ENCODE measurements at regions not wholly inside any gene's neighbourhood (a gene's known extent, or its start where the extent isn't known, plus 50 kb on each side); places are given as distances from the start of the nearest gene placed in this dataset.

DNA sequence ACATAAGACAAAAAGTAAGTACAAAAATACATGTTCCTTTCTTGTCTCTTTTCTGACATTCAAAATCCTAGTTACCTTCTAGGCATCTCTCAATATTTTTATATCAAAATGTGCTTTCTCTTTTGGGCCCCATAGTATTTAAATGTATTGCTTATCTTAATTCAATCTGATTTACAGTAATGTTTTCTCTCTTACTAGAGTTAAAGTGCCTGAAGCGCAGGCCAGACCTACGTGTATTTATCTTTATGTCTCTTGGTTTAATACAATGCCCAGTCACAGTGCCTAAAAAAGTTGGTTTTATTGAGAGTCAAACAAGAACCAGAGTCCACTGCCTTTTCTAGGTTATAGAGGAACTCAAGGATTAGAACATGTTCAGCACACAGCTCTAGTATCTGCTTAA is 64.3 kb downstream of the FANCF start:
- ATAC-seq (no peak), DNase-seq (ENCODE audit: low read depth, low spot score) (no peak)
- POLR2A ChIA-PET = no interaction called here
- in situ Hi-C loops (cut with HindIII; ENCODE audit: low pct_unique_long_range_greater_than_20kb, low sequenced_read_pairs) = no loop called here
- Histone ChIP-seq H3K27ac (ENCODE audit: low read length) (no peak overlapping the region), H3K27me3 (ENCODE audit: control insufficient read depth, insufficient read depth, low read length) (no peaks in the 10 kb centered on the region), H3K4me3 (ENCODE audit: low read depth in 2 of 2, low read length in 2 of 2) (no peak overlapping the region), H3K9me3 (ENCODE audit: control insufficient read depth, insufficient read depth, low read depth, low read length) (no peaks in the 10 kb centered on the region), H3K4me1 (ENCODE audit: control insufficient read depth, insufficient read depth, low read length) (no peaks in the 10 kb centered on the region), H3K36me3 (ENCODE audit: control insufficient read depth, insufficient read depth, low read length) (no peaks in the 10 kb centered on the region)
- no TSS peak for BruUV-seq (replicated peaks)
- TF ChIP-seq SIN3A (IDR thresholded peaks at IDR 0.05; ENCODE audit: borderline replicate concordance, insufficient read depth, low read depth, low read length) = no peak
- no peak for TF ChIP-seq TCF7L2 (IDR thresholded peaks at IDR 0.05; ENCODE audit: low read depth, low read length)
- TF ChIP-seq, protein P1, sequence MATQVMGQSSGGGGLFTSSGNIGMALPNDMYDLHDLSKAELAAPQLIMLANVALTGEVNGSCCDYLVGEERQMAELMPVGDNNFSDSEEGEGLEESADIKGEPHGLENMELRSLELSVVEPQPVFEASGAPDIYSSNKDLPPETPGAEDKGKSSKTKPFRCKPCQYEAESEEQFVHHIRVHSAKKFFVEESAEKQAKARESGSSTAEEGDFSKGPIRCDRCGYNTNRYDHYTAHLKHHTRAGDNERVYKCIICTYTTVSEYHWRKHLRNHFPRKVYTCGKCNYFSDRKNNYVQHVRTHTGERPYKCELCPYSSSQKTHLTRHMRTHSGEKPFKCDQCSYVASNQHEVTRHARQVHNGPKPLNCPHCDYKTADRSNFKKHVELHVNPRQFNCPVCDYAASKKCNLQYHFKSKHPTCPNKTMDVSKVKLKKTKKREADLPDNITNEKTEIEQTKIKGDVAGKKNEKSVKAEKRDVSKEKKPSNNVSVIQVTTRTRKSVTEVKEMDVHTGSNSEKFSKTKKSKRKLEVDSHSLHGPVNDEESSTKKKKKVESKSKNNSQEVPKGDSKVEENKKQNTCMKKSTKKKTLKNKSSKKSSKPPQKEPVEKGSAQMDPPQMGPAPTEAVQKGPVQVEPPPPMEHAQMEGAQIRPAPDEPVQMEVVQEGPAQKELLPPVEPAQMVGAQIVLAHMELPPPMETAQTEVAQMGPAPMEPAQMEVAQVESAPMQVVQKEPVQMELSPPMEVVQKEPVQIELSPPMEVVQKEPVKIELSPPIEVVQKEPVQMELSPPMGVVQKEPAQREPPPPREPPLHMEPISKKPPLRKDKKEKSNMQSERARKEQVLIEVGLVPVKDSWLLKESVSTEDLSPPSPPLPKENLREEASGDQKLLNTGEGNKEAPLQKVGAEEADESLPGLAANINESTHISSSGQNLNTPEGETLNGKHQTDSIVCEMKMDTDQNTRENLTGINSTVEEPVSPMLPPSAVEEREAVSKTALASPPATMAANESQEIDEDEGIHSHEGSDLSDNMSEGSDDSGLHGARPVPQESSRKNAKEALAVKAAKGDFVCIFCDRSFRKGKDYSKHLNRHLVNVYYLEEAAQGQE (IDR thresholded peaks at IDR 0.05; ENCODE audit: insufficient read depth in 1 of 2, low read depth in 2 of 2, low read length in 1 of 2) = no peak
- TF ChIP-seq POLR2AphosphoS5 (IDR thresholded peaks at IDR 0.05; ENCODE audit: low read depth, low read length) = no peak
- TF ChIP-seq, protein P2, sequence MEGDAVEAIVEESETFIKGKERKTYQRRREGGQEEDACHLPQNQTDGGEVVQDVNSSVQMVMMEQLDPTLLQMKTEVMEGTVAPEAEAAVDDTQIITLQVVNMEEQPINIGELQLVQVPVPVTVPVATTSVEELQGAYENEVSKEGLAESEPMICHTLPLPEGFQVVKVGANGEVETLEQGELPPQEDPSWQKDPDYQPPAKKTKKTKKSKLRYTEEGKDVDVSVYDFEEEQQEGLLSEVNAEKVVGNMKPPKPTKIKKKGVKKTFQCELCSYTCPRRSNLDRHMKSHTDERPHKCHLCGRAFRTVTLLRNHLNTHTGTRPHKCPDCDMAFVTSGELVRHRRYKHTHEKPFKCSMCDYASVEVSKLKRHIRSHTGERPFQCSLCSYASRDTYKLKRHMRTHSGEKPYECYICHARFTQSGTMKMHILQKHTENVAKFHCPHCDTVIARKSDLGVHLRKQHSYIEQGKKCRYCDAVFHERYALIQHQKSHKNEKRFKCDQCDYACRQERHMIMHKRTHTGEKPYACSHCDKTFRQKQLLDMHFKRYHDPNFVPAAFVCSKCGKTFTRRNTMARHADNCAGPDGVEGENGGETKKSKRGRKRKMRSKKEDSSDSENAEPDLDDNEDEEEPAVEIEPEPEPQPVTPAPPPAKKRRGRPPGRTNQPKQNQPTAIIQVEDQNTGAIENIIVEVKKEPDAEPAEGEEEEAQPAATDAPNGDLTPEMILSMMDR (IDR thresholded peaks at IDR 0.05) = no peak
- CTCF ChIA-PET = no interaction called here
- intact Hi-C loops (cut with micrococcal nuclease; ENCODE audit: unreplicated experiment) = no loop called here

DNA sequence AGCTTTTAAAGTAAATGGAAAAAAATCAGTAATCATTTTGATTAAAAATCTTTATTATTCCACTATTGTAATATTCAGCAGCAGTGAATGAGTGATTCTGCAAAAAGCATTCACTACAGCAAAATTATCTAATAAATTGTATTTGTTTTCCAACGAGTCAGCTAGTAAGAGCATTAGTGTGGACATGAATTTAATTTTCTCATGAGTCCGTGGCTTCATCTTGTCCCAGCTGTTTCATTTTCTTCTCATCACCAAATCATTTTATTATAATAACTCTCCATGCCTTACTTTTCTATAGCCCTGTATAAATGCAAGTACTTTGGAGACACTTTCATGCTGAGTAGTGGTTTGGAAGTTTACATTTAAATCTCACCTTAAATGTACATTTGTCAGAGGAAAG is 66.2 kb downstream of the FANCF start:
- BruUV-seq (replicated peaks) = no TSS peak
- in situ Hi-C loops (cut with HindIII; ENCODE audit: low pct_unique_long_range_greater_than_20kb, low sequenced_read_pairs) = no loop called here
- CTCF ChIA-PET = no interaction called here

More for the DNA sequence above, 66.2 kb downstream of the FANCF start:
- DNase-seq (ENCODE audit: low read depth, low spot score) = no peak
- TF ChIP-seq, protein P1 (IDR thresholded peaks at IDR 0.05; ENCODE audit: insufficient read depth in 1 of 2, low read depth in 2 of 2, low read length in 1 of 2) = no peak
- no peak for TF ChIP-seq TCF7L2 (IDR thresholded peaks at IDR 0.05; ENCODE audit: low read depth, low read length)
- no peak for TF ChIP-seq SIN3A (IDR thresholded peaks at IDR 0.05; ENCODE audit: borderline replicate concordance, insufficient read depth, low read depth, low read length)
- TF ChIP-seq, protein P2 (IDR thresholded peaks at IDR 0.05) = no peak
- TF ChIP-seq POLR2AphosphoS5 (IDR thresholded peaks at IDR 0.05; ENCODE audit: low read depth, low read length) = no peak
- Histone ChIP-seq H3K27me3 (ENCODE audit: control insufficient read depth, insufficient read depth, low read length) (no peaks in the 10 kb centered on the region), H3K4me1 (ENCODE audit: control insufficient read depth, insufficient read depth, low read length) (no peaks in the 10 kb centered on the region), H3K9me3 (ENCODE audit: control insufficient read depth, insufficient read depth, low read depth, low read length) (no peaks in the 10 kb centered on the region), H3K36me3 (ENCODE audit: control insufficient read depth, insufficient read depth, low read length) (no peaks in the 10 kb centered on the region), H3K27ac (ENCODE audit: low read length) (no peak overlapping the region), H3K4me3 (ENCODE audit: low read depth in 2 of 2, low read length in 2 of 2) (no peak overlapping the region)
- POLR2A ChIA-PET = no interaction called here
- ATAC-seq = no peak
- intact Hi-C loops (cut with micrococcal nuclease; ENCODE audit: unreplicated experiment) = no loop called here
